ENCODE measurements at regions not wholly inside any gene's neighbourhood (a gene's known extent, or its start where the extent isn't known, plus 50 kb on each side); places are given as distances from the start of the nearest gene placed in this dataset.

GRCh38 chr5:2427983-2428382, 323.5 kb downstream of the IRX2 start:
- no peak overlapping the region for H3K27ac ChIP-seq (ENCODE audit: low read depth)

More at GRCh38 chr5:2427983-2428382, 323.5 kb downstream of the IRX2 start:
- Histone ChIP-seq H2AFZ (no peak overlapping the region), H3K4me3 (no peak overlapping the region), H3K79me2 (replicated peaks; ENCODE audit: insufficient read depth) (no peaks in the 10 kb centered on the region), H3K4me1 (ENCODE audit: insufficient read depth) (no peaks in the 10 kb centered on the region), H3K4me2 (no peak overlapping the region), H3K9me2 (ENCODE audit: insufficient read depth) (no peaks in the 10 kb centered on the region), H3F3A (replicated peaks; ENCODE audit: low read depth) (no peaks in the 10 kb centered on the region), H3K36me3 (ENCODE audit: insufficient read depth) (0 out of 2 replicates have a peak, but pooled peaks cover 4% of the 10 kb centered on the region), H4K20me1 (replicated peaks; ENCODE audit: insufficient read depth) (no peaks in the 10 kb centered on the region), H3K27me3 (ENCODE audit: insufficient read depth) (no peaks in the 10 kb centered on the region)
- TF ChIP-seq REST (IDR thresholded peaks at IDR 0.05; ENCODE audit: unreplicated experiment) (no peak), JUNB (IDR thresholded peaks at IDR 0.05; ENCODE audit: unreplicated experiment) (no peak), EZH2phosphoT487 (IDR thresholded peaks at IDR 0.05; ENCODE audit: unreplicated experiment) (no peak), CTCF (conservative IDR thresholded peaks at IDR 0.05; ENCODE audit: low read depth in 2 of 2) (no peak), EZH2 (IDR thresholded peaks at IDR 0.05; ENCODE audit: low read depth, unreplicated experiment) (no peak), POLR2AphosphoS5 (IDR thresholded peaks at IDR 0.05; ENCODE audit: low read depth) (no peak), ZNF114 (CRISPR knock-in tag; IDR thresholded peaks at IDR 0.05) (no peak)
- Mint-ChIP-seq H3K27ac (no peak overlapping the region), H3K4me1 (peaks cover 2% of the 10 kb centered on the region; the same call in 2 of the 3 replicates), H3K9me3 (peaks cover 65% of the 10 kb centered on the region), H3K36me3 (ENCODE audit: low read depth) (peaks cover 28% of the 10 kb centered on the region), H3K4me3 (no peak overlapping the region), H3K27me3 (ENCODE audit: insufficient read depth, low read depth, poor library complexity) (no peaks in the 10 kb centered on the region)
- ATAC-seq: no peak
- no peak for DNase-seq (ENCODE audit: low spot score)

Measured in GM23338 (cell line).